Keratinocyte (primary cell): ENCODE measurements at regions not wholly inside any gene's neighbourhood (a gene's known extent, or its start where the extent isn't known, plus 50 kb on each side); places are given as distances from the start of the nearest gene placed in this dataset.

Source experiments
- DNase-seq: peaks from one replicate; pipeline ENCODE4 v3.0.0-alpha.2; 2011; ENCODE audit warnings: low read depth, missing footprints, low spot score
- FAIRE-seq: peaks from 2 replicates; lab custom pipeline; 2011; peaks lifted over from hg19 to GRCh38; lab: Jason Lieb, UNC
- H2AFZ ChIP-seq: 2 replicates; pipeline ENCODE4 v1.6.0; 2012; ENCODE audit warnings: low read length, control low read depth, inconsistent platforms; ENCODE audit not compliant: control insufficient read depth
- H3K27ac ChIP-seq: 2 replicates; pipeline ENCODE4 v1.5.1; 2011; ENCODE audit warnings: low read length; ENCODE audit not compliant: control insufficient read depth, insufficient read depth
- H3K27me3 ChIP-seq: 3 replicates; pipeline ENCODE4 v1.6.0; 2011; ENCODE audit warnings: low read length; ENCODE audit not compliant: control insufficient read depth, insufficient read depth; ENCODE audit errors: extremely low read depth
- H3K36me3 ChIP-seq, 2 experiments: 2 replicates in 1 of 2; 3 replicates in 1 of 2; pipeline ENCODE4 v1.5.1; 2011; ENCODE audit warnings: low read length in 2 of 2, mild to moderate bottlenecking in 1 of 2; ENCODE audit not compliant: control insufficient read depth in 2 of 2, insufficient read depth in 2 of 2; ENCODE audit errors: extremely low read depth in 1 of 2
- H3K4me1 ChIP-seq: 3 replicates; pipeline ENCODE4 v1.5.1; 2011; ENCODE audit warnings: low read length; ENCODE audit not compliant: control insufficient read depth, insufficient read depth; ENCODE audit errors: extremely low read depth
- H3K4me2 ChIP-seq: 3 replicates; pipeline ENCODE4 v1.6.0; 2011; ENCODE audit warnings: low read depth, low read length; ENCODE audit not compliant: control insufficient read depth, insufficient read depth; ENCODE audit errors: extremely low read depth
- H3K4me3 ChIP-seq, 3 experiments: fragments of 200-600 bp in 1 of 3; sonication (generic) in 1 of 3; 2 replicates in 2 of 3; 3 replicates in 1 of 3; pipeline ENCODE4 v1.5.1; 2011 to 2016; ENCODE audit warnings: low read length in 3 of 3, mild to moderate bottlenecking in 3 of 3, control low read depth in 2 of 3, inconsistent platforms in 1 of 3, low read depth in 1 of 3, mixed read lengths in 1 of 3, mixed run types in 1 of 3, moderate library complexity in 1 of 3; ENCODE audit not compliant: control insufficient read depth in 2 of 3, insufficient read depth in 2 of 3; ENCODE audit errors: extremely low read depth in 1 of 3
- H3K79me2 ChIP-seq: 2 replicates; pipeline ENCODE4 v1.6.0; 2012; ENCODE audit warnings: low read length; ENCODE audit not compliant: control insufficient read depth, insufficient read depth
- H3K9ac ChIP-seq: 3 replicates; pipeline ENCODE4 v1.6.0; 2011; ENCODE audit warnings: low read length; ENCODE audit not compliant: control insufficient read depth, insufficient read depth; ENCODE audit errors: extremely low read depth
- H3K9me1 ChIP-seq: 3 replicates; pipeline ENCODE4 v1.6.0; 2011; ENCODE audit warnings: low read length; ENCODE audit not compliant: control insufficient read depth, insufficient read depth; ENCODE audit errors: extremely low read depth
- H3K9me3 ChIP-seq: 2 replicates; pipeline ENCODE4 v1.5.1; 2012; ENCODE audit warnings: low read depth, low read length; ENCODE audit not compliant: control insufficient read depth
- H4K20me1 ChIP-seq: 3 replicates; pipeline ENCODE4 v1.6.0; 2011; ENCODE audit warnings: low read length; ENCODE audit not compliant: control insufficient read depth, insufficient read depth; ENCODE audit errors: extremely low read depth
- CTCF ChIP-seq, 3 experiments: IDR thresholded peaks in 1 of 3; conservative IDR thresholded peaks in 1 of 3; optimal IDR thresholded peaks in 1 of 3; 2 replicates in 2 of 3; 3 replicates in 1 of 3; pipeline versions ENCODE3 to v1.5.1; 2011; ENCODE audit warnings: low read length in 3 of 3, mild to moderate bottlenecking in 3 of 3, moderate library complexity in 2 of 3, control low read depth in 1 of 3, inconsistent platforms in 1 of 3; ENCODE audit not compliant: insufficient read depth in 2 of 3; ENCODE audit errors: extremely low read depth in 1 of 3
- EZH2 ChIP-seq: IDR thresholded peaks from one replicate; pipeline ENCODE4 v1.6.1; 2012; ENCODE audit warnings: inconsistent platforms, mild to moderate bottlenecking, low read length, moderate library complexity
- dilution Hi-C: fragments of 300-500 bp; cut with MboI; formaldehyde crosslinking; loops from one replicate; pipeline ENCODE4 v1.7.0; 2020; ENCODE audit warnings: low sequenced_read_pairs; ENCODE audit not compliant: extremely low pct_ligation_motif_present

GRCh38 chr20:17825960-17826843 is 126.4 kb downstream of the BANF2 start:
- FAIRE-seq, result no peak
- no peaks in the 10 kb centered on the region for H4K20me1 ChIP-seq

GRCh38 chr20:17825252-17825959 is 125.6 kb downstream of the BANF2 start:
- H2AFZ ChIP-seq, result no peak overlapping the region
- H3K9me1 ChIP-seq, result no peaks in the 10 kb centered on the region
- H3K36me3 ChIP-seq, result no peaks in the 10 kb centered on the region
- no peak overlapping the region for H3K4me2 ChIP-seq
- no peak overlapping the region for H3K4me3 ChIP-seq
- FAIRE-seq, result no peak
- dilution Hi-C loops, result no loop called here
- H3K27me3 ChIP-seq, result no peaks in the 10 kb centered on the region
- TF ChIP-seq EZH2, result no peak
- TF ChIP-seq CTCF (optimal IDR thresholded peaks at IDR 0.05 in 1 of 3, IDR thresholded peaks at IDR 0.05 in 1 of 3, conservative IDR thresholded peaks at IDR 0.05 in 1 of 3; ENCODE audit: extremely low read depth in 1 of 3, insufficient read depth in 2 of 3, low read length in 3 of 3), result no peak
- no peaks in the 10 kb centered on the region for H3K4me1 ChIP-seq
- DNase-seq, result no peak
- no peaks in the 10 kb centered on the region for H4K20me1 ChIP-seq
- no peak overlapping the region for H3K9ac ChIP-seq
- H3K79me2 ChIP-seq, result no peaks in the 10 kb centered on the region
- H3K9me3 ChIP-seq, result no peaks in the 10 kb centered on the region
- H3K27ac ChIP-seq, result no peak overlapping the region

More at GRCh38 chr20:17825960-17826843, 126.4 kb downstream of the BANF2 start:
- Histone ChIP-seq H3K36me3 (no peaks in the 10 kb centered on the region), H3K9me1 (no peaks in the 10 kb centered on the region), H3K27me3 (no peaks in the 10 kb centered on the region), H3K27ac (no peak overlapping the region), H3K9me3 (no peaks in the 10 kb centered on the region), H3K4me3 (no peak overlapping the region), H3K4me1 (no peaks in the 10 kb centered on the region), H3K4me2 (no peak overlapping the region), H2AFZ (no peak overlapping the region), H3K9ac (no peak overlapping the region), H3K79me2 (no peaks in the 10 kb centered on the region)
- TF ChIP-seq EZH2 (no peak), CTCF (optimal IDR thresholded peaks at IDR 0.05 in 1 of 3, IDR thresholded peaks at IDR 0.05 in 1 of 3, conservative IDR thresholded peaks at IDR 0.05 in 1 of 3; ENCODE audit: extremely low read depth in 1 of 3, insufficient read depth in 2 of 3, low read length in 3 of 3) (no peak)
- dilution Hi-C loops, result no loop called here
- no peak for DNase-seq
